GM21390 (cell line): ENCODE measurements at regions not wholly inside any gene's neighbourhood (a gene's known extent, or its start where the extent isn't known, plus 50 kb on each side); places are given as distances from the start of the nearest gene placed in this dataset.
"Not testable (repeated sequence)": the region's sequence is repeated elsewhere in the genome, so short reads cannot be mapped to it uniquely, and the experiment has no call there.

Experiments used
- ATAC-seq: cut with Tn5 transposase; IDR thresholded peaks from one replicate; pipeline ENCODE4 v1.9.1; 2021; ENCODE audit not compliant: unreplicated experiment

DNA sequence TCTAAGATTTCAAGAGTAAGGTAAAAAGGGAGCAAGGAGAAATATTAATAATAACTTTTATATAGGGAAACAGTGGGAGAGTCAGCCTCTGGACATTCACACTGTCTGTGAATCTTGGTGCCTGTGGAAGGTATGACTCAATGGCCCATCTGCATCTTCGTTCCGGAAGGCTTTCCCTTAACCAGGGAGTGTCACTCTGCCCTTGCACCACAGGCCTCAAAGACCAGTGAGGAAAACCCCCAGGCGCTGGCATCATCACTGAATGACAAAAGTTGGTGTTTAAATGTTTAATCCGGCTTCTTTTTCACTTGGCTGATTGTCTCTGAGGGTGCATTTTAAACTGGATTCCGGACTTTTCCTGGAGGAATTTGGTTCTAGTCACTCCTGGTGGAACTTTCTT lies 522.4 kb upstream of the TLE4 start:
- no peak for ATAC-seq

DNA sequence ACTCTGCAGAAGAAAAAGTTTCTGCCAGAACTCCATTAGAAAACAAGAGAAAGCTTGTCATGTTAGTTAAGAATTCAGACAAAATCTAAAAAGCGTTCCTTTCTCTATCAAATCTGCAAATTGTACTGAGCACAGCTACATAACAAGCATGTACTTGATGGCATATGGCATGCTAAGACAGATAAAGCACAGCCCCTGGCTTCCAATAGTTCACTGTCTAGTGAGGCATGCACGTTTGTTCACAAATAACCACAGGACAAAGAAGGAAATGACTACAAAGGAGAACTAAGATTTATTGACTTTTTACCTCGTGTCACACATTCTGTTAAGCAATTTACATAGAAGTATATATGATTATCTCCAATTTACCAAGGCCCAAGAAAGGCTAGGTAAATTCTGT lies 518.2 kb upstream of the TLE4 start:
- no peak for ATAC-seq

DNA sequence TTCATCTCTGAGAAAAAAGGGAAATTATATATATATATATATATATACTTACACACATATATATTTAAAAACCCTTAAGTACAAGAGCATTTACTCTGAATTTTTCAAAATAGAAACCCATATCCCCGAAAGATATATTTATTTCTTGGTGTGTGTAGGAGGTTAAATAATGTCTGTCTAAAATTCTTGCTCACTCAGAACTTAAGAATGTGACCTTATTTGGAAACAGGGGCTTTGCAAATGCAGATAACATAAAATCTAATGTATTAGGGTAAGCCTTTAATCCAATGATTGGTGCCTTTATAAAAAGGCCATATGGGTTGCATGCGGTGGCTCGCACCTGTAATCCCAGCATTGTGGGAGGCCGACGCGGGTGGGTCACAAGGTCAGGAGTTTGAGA lies 517.3 kb upstream of the TLE4 start:
- ATAC-seq = no peak

DNA sequence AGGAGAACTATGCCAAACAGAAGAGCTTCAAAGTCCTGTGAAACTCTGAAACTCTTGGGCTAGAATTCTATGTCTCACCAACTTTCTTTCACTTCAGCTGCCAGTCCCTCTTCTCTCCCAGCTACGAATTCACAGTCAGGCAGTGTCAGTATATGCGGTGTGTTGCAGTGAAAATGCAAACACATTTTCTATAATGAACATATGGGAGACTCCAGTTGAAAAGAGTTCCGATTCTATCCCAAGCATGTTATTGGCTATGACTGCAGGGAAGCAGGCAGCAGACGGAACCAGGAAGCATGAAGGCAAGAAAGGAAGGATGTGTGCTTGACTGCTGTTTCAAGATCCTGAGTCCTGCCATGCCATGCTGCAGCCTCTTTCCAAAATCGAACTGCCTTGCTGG lies 515.7 kb upstream of the TLE4 start:
- no peak for ATAC-seq

DNA sequence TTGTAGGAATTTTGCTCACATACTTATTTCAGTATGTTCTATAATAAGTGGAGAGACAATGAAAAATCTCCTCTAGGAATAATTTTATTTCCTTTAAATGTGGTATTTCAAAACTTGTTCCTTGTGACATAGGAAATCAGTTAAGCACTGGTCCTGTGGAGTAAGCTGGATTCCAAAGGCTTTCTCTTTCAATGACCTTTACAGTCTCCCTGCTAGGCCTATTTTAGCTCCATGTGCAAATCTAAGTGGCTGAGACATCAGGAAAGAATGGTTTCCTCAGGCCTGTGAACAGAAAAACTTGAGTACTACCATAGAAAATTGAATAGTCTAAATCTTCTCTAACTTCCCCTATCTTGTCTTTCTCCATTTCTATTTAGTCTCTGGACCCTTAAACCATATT lies 514.2 kb upstream of the TLE4 start:
- no peak for ATAC-seq

DNA sequence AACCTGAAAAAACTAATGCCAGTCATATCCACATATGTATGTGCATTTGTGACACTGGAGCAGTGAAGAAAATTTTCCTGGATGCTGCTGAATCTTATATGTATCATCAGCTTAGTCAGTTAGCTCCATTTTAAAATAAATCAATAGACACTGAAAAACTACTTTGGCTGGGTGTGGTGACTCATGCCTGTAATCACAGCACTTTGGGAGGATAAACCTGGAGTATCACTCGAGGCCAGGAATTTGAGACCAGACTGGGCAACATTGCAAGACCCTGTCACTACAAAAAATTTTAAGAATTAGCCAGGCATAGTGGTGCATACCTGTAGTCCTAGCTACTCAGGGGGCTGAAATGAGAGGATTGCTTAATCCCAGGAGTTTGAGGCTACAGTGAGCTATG lies 511.0 kb upstream of the TLE4 start:
- no peak for ATAC-seq

DNA sequence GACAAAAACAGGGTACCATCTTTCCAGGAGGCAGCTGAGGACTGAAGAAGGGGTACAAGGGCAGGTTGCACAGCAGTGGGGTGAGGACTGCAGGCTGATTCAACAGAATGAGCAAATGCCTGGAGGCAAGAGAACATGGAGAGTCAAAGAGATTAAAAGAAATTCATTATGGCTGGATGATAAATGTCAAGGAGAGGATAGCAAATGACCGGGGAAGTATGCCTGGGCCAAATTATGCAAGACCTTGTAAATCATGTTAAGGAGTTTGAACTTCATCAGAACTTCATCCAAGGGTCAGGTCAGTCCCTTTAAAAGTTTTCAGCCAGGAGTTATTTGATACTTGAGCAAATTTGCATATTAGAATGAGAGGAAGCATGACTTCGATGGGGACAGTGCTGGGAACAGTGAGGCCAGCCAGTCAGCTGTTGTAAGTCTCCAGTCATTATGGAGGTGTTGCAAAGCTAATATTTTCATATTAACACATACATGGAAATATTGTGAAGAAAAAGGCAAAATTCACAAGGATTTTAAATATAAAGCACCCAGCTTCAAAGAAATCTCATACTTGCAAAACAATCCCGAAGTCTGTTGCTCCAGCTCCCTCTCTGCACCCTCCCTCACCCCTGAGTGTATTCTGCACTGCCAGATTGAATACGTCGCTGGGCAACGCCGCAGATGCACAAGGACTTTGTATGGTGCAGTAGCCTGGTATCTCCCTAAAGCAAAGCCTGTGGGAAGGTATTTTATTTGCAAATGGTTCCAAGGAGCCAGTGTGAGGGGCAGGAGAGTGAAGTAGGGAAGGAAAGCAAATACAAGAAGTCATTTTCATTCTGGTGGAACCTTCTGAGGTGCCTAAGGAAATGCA lies 509.8 kb upstream of the TLE4 start:
- no peak for ATAC-seq

DNA sequence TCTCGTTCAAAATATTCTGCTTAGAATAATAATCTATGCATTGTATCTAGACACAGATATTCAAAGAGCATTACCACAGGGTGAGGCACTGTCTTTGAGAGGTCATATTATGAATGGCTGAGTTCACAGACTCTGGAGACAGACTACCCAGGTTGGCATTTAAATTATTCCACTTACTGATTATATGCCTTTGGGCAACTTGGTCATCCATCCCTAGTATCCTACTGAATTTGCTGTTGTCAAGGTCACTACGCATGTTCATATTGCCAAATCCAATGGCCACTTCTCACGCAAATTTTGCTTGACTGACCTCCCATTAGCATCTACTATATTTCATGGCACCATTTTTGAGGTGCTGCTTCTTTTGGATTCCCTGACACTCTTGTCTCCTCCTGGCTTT lies 498.6 kb upstream of the TLE4 start:
- no peak for ATAC-seq

DNA sequence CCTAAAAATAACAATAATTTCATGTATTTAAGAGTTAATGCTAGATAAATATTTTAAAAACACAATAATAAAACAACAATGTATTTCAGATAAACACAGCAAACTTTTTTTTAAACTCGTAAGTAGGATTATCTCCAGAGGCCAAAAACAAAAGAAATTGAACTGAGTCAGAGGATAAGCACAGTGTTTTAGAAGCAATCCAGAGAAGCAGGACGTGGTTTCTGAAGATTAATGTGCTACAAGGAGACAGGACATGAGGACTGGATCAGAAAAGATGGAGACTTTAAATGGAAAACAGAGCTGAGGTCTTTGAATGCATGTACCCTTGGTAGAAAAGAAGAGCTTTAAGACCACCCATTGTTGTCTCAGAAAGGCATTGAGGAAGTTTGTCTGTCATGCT lies 491.2 kb upstream of the TLE4 start:
- no peak for ATAC-seq

DNA sequence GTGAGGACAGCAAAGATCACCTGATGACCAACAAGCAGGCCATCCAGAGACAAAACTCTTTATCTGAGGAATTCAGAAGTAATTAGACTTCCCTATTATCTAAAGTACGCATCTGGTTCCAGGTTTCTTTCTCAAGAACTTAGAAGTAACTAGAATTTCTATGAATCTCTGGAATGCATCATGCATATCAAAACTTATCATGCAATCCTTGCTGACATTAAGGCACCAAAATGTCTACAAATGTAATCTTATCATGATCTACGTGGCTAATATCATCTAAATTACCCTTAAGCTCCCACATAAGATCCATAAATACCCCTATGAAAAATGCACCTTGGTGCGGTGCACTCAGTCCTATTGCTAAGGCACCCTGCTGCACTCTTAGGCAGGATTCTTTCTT lies 488.1 kb upstream of the TLE4 start:
- no peak for ATAC-seq

DNA sequence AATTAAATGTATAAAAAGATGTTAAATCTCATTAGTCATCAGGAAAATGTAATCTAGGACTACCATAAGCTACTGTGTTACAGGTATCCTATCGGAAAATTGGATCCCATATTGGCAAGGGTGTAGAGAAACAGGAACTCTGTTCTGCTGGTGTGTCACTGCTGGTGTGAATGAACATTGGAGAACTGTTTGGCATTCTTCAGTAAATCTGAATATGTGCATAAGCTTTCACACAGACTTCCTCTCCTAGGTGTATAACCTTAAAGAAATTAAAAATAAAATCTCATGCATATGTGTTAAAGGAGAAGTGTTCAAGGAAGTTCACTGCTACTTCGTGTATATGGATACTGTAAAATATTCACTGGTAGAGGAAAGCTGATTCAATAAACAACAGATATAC lies 484.6 kb upstream of the TLE4 start:
- no peak for ATAC-seq

DNA sequence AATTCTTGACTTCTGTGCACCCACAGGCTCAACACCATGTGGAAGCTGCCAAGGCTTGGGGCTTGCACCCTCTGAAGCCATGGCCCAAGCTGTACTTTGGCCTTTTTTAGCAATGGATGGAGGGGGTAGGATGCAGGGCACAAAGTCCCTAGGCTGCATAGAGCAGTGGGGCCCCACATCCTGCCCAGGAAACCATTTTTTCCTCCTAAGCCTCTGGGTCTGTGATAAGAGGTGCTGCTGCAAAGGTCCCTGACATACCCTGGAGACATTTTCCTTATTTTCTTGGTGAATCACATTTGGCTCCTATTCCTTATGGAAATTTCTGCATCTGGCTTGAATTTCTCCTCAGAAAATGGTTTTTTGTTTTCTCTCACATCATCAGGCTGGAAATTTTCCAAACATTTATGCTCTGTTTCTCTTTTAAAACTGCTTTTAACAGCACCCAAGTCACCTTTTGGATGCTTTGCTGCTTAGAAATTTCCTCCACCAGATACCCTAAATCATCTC lies 482.7 kb upstream of the TLE4 start:
- ATAC-seq = no peak

DNA sequence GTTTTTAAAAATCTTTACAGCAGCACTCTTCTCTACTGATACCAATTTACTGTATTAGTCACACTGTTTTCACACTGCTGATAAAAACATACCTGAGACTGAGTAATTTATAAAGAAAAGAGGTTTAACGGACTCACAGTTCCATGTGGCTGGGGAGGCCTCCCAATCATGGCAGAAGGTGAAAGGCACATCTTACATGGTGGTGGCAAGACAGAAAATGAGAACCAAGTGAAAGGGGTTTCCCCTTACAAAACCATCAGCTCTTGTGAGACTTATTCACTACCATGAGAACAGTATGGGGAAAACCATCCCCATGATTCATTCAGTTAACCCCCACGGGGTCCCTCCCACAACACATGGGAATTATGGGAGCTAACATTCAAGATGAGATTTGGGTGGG lies 481.9 kb upstream of the TLE4 start:
- ATAC-seq = not testable (repeated sequence)

DNA sequence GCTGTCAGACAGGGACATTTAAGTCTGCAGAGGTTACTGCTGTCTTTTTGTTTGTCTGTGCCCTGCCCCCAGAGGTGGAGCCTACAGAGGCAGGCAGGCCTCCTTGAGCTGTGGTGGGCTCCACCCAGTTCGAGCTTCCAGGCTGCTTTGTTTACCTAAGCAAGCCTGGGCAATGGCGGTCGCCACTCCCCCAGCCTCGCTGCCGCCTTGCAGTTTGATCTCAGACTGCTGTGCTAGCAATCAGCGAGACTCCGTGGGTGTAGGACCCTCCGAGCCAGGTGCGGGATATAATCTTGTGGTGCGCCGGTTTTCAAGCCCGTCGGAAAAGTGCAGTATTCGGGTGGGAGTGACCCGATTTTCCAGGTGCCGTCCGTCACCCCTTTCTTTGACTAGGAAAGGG lies 468.5 kb upstream of the TLE4 start:
- ATAC-seq = not testable (repeated sequence)

DNA sequence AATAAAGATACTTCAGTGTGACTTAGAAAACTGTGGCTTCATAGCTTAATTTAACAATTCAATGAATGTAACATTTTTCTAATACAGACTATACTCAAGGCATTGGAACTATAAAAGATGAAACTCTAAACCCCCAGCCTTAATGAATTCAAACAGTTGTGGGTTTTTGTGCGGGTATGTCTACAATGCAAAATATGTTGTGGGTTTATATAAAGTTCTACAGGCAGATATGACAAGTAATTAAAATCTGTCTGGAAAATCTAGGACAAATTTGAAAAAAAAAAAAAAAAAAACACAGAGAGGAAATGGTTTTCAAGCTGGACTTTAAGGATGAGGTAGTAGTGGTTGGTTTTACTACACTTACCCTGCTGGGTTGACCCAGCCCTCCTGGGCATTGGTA lies 467.5 kb upstream of the TLE4 start:
- no peak for ATAC-seq

DNA sequence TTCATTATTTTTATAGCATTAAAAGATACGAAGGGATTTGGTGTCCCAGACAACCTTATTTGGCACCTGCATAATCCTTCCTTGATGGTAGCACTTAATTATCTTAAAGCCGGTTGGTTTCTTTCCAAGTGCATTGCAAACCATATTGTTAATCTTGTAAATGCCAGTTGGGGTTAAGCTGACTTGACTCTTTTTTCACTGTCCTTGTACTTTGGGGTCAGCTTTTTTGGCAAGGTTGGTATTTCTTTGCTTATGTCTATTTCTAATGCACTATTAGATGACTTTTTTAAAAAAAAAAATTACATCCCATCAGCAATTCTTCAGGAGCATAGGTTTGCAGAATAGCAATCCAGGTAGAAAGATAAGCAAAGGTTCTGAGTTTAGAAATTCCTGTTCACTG lies 466.8 kb upstream of the TLE4 start:
- no peak for ATAC-seq

DNA sequence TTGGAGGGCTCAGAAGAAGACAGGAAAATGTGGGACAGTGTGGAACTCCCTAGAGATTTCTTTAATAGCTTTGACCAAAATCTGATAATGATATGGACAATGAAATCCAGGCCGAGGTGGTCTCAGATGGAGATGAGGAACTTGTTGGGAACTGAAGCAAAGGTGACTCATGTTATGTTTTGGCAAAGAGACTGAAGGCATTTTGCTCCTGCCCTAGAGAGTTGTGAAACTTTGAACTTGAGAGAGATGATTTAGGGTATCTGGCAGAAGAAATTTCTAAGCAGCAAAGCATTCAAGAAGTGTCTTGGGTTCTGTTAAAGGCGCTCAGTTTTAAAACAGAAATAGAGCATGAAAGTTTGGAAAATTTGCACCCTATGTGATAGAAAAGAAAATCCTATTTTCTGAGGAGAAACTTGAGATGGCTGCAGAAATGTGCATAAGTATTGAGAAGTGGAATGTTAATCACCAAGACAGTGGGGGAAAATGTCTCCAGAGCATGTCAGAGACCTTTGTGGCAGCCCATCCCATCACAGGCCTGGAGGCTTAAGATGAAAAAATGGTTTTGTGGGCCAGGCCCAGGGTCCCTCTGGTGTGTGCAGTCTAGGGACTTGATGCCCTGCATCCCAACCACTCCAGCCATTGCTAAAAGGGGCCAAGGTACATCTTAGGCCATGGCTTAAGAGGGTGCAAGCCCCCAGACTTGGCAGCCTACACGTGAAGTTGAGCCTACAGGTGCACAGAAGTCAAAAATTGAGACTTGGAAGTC lies 463.7 kb upstream of the TLE4 start:
- no peak for ATAC-seq

DNA sequence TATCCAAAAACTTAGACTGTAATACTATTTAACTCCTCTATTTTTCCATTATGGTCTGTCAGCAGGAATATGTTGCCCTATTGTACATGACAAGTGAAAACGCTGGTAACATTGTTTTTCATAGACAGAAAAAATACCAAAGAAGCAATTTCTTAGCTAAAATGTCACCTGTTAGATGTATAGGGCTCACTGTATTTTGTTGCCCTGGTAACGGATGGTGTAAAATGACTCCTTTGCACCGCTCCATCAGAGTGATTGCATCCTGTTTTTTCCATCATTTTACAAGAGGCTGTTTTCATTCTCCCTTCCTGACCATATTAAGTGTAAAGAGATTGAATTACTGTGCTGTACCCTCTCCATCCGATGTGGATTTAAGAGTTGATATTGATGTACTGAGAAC lies 460.1 kb upstream of the TLE4 start:
- ATAC-seq = no peak

DNA sequence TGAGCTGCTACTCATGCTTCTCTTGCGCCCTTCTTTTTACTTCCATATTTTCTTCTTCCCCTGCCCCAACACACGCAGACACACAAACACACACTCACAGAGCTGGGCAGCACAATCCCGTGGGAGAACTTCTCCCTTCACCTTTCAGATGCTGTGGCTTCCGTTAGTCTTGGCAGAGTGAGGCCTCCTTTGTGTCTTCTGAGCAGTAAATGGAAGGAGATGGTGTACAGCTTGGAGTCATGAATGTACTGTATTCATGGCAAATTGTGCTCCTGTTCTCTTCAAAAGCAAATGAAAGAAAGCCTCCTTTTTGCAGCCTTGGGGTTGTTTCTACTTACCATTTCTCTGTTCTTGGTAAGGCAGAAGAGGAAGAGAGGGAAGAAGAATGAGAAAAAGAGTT lies 456.6 kb upstream of the TLE4 start:
- no peak for ATAC-seq

DNA sequence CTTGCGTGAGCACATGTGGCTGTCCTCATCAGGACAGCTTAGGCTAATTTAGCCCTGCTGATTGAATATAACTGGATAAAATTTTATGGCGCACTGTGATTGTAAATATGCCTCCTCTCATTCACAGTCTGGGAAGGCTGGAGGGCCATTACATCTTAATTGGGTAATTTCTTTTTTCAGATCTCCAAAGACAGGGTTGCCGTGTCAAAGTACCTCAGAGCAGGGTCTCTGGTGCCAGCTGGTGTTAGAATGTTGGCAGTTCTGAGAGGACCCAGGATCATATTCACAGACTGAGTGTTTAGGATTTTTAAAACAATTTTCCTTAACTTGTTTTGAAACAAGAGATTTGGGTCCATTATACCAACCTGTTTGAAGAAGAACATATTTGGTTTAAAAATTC lies 455.7 kb upstream of the TLE4 start:
- ATAC-seq = no peak

DNA sequence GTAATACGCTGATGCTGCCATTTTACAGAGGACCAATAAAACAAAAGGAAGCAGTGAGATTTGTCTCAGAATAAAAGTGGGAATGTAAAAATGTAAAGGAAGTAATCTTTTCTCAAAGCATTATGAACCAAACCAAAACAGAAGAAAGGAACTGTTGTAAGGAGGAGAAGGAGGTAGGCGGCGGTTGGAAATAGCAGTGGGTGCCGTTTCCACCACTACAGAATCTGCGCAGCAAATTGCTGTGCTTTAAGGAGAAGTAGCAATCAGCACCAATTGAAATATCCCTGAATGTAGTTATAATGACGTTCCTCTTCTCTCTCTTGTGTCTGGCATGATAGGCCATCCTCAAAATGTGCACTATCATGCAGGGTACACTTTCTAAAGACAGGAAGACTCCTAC lies 455.1 kb upstream of the TLE4 start:
- ATAC-seq = no peak

DNA sequence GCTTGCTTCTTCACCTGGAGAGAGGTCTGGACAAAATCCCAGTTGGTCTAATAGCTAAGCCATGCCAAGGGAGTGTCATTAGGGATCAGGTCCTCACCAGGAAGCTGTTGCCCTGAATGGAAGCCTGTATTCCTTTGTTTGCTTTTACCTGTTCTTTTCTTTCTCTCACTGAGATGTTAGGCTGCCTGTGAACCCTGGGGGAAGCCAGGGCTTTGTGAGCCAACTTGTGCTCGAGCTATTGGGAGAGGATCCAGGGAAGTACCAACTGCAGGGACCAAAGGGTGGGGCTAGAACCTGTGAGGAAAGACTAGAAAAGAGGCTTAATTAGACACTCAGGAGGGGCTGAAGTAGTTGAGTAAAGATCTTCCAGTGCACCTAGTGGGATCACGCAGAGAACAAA lies 451.2 kb upstream of the TLE4 start:
- no peak for ATAC-seq
